OCI-LY1 (cell line): ENCODE measurements at regions not wholly inside any gene's neighbourhood (a gene's known extent, or its start where the extent isn't known, plus 50 kb on each side); places are given as distances from the start of the nearest gene placed in this dataset.
"Not testable (repeated sequence)": the region's sequence is repeated elsewhere in the genome, so short reads cannot be mapped to it uniquely, and the experiment has no call there.

ENCODE experiments used
- H2AFZ ChIP-seq: fragments of 200-600 bp; sonication (generic), shearing (Covaris generic); 2 replicates; pipeline ENCODE4 v1.6.0; 2014; ENCODE audit warnings: antibody characterized with exemption, mild to moderate bottlenecking, low read length
- H3F3A ChIP-seq: fragments of 200-600 bp; sonication (generic), shearing (Covaris generic); 2 replicates; pipeline ENCODE4 v1.6.0; 2014; ENCODE audit warnings: mild to moderate bottlenecking, antibody characterized with exemption, low read length, moderate library complexity; ENCODE audit not compliant: insufficient read depth
- H3K27ac ChIP-seq: fragments of 200-600 bp; sonication (generic); 2 replicates; pipeline ENCODE4 v1.5.1; 2014; ENCODE audit warnings: low read length, mixed run types, mild to moderate bottlenecking, low read depth; ENCODE audit not compliant: poor library complexity, severe bottlenecking
- H3K27me3 ChIP-seq: fragments of 200-600 bp; sonication (generic); 2 replicates; pipeline ENCODE4 v1.6.0; 2014; ENCODE audit warnings: antibody characterized with exemption, mild to moderate bottlenecking, low read length, moderate library complexity; ENCODE audit not compliant: insufficient read depth
- H3K36me3 ChIP-seq: fragments of 200-600 bp; sonication (generic); 2 replicates; pipeline ENCODE4 v1.6.1; 2014; ENCODE audit warnings: mild to moderate bottlenecking, antibody characterized with exemption, low read length, moderate library complexity, mixed read lengths; ENCODE audit not compliant: insufficient read depth
- H3K4me1 ChIP-seq: fragments of 200-600 bp; sonication (generic); 2 replicates; pipeline ENCODE4 v1.5.1; 2014; ENCODE audit warnings: mild to moderate bottlenecking, low read length, moderate library complexity; ENCODE audit not compliant: insufficient read depth, severe bottlenecking
- H3K4me2 ChIP-seq: fragments of 200-600 bp; sonication (generic), shearing (Covaris generic); 2 replicates; pipeline ENCODE4 v1.6.1; 2014; ENCODE audit warnings: low read length
- H3K4me3 ChIP-seq: fragments of 200-600 bp; sonication (generic); 2 replicates; pipeline ENCODE4 v1.5.1; 2014; ENCODE audit warnings: low read length, low read depth, mild to moderate bottlenecking, mixed read lengths; ENCODE audit not compliant: poor library complexity, severe bottlenecking
- H3K79me2 ChIP-seq: fragments of 200-600 bp; shearing (Covaris generic); 2 replicates; pipeline ENCODE4 v1.6.1; 2016; ENCODE audit warnings: mixed run types, low read length, mixed read lengths; ENCODE audit not compliant: insufficient read depth
- H3K9ac ChIP-seq: fragments of 200-600 bp; sonication (generic), shearing (Covaris generic); 2 replicates; pipeline ENCODE4 v1.6.1; 2014; ENCODE audit warnings: mild to moderate bottlenecking, low read length, mixed read lengths
- H3K9me2 ChIP-seq: fragments of 200-600 bp; sonication (generic), shearing (Covaris generic); 2 replicates; pipeline ENCODE4 v1.6.1; 2014; ENCODE audit warnings: low read depth, mild to moderate bottlenecking, low read length, mixed read lengths
- H3K9me3 ChIP-seq: fragments of 200-600 bp; shearing (Covaris generic); 2 replicates; pipeline ENCODE4 v1.6.1; 2014; ENCODE audit warnings: low read length, mixed read lengths
- H4K20me1 ChIP-seq: fragments of 200-600 bp; sonication (generic), shearing (Covaris generic); 2 replicates; pipeline ENCODE4 v1.6.0; 2016; ENCODE audit warnings: mild to moderate bottlenecking, low read length; ENCODE audit not compliant: insufficient read depth
- CTCF ChIP-seq: fragments of 200-600 bp; sonication (generic), shearing (Covaris generic); IDR thresholded peaks from 2 replicates; pipeline ENCODE4 v1.5.1; 2017; ENCODE audit warnings: mild to moderate bottlenecking, antibody characterized with exemption, low read length, moderate library complexity, mixed read lengths
- EZH2 ChIP-seq: fragments of 200-600 bp; sonication (generic), shearing (Covaris generic); IDR thresholded peaks from 2 replicates; pipeline ENCODE4 v1.8.0; 2017; ENCODE audit warnings: borderline replicate concordance, mixed run types, mild to moderate bottlenecking, antibody characterized with exemption, low read length, moderate library complexity, mixed read lengths

GRCh38 chr14:65991104-65991503 lies 495.1 kb upstream of the CCDC196 start:
- no peaks in the 10 kb centered on the region for H3K27me3 ChIP-seq
- H3K4me2 ChIP-seq, result no peak overlapping the region
- no peaks in the 10 kb centered on the region for H3K9me3 ChIP-seq
- no peak overlapping the region for H2AFZ ChIP-seq
- TF ChIP-seq CTCF, result no peak
- no peak for TF ChIP-seq EZH2
- no peaks in the 10 kb centered on the region for H3K4me1 ChIP-seq
- H4K20me1 ChIP-seq, result no peaks in the 10 kb centered on the region
- no peak overlapping the region for H3K27ac ChIP-seq
- H3K36me3 ChIP-seq, result no peaks in the 10 kb centered on the region
- no peak overlapping the region for H3K9ac ChIP-seq
- H3F3A ChIP-seq, result no peaks in the 10 kb centered on the region
- H3K79me2 ChIP-seq, result no peaks in the 10 kb centered on the region
- H3K9me2 ChIP-seq, result no peaks in the 10 kb centered on the region
- H3K4me3 ChIP-seq, result no peak overlapping the region

GRCh38 chr14:65991935-65992334 lies 494.2 kb upstream of the CCDC196 start:
- not testable (repeated sequence) for H3F3A ChIP-seq, H3K36me3 ChIP-seq, H3K4me1 ChIP-seq, H4K20me1 ChIP-seq, H3K9me2 ChIP-seq, H3K27ac ChIP-seq, H3K27me3 ChIP-seq, H3K79me2 ChIP-seq, H2AFZ ChIP-seq, H3K4me3 ChIP-seq, H3K9ac ChIP-seq, H3K9me3 ChIP-seq, H3K4me2 ChIP-seq

GRCh38 chr14:65993103-65993502 lies 493.1 kb upstream of the CCDC196 start:
- Histone ChIP-seq H3K4me1 (no peaks in the 10 kb centered on the region), H4K20me1 (no peaks in the 10 kb centered on the region), H3K36me3 (no peaks in the 10 kb centered on the region), H3K27ac (no peak overlapping the region), H3K27me3 (no peaks in the 10 kb centered on the region), H3K4me2 (no peak overlapping the region), H2AFZ (no peak overlapping the region), H3K79me2 (no peaks in the 10 kb centered on the region), H3K9ac (no peak overlapping the region), H3F3A (no peaks in the 10 kb centered on the region), H3K4me3 (no peak overlapping the region), H3K9me3 (no peaks in the 10 kb centered on the region), H3K9me2 (no peaks in the 10 kb centered on the region)
- TF ChIP-seq CTCF, result no peak
- no peak for TF ChIP-seq EZH2

GRCh38 chr14:65993996-65994395 lies 492.2 kb upstream of the CCDC196 start:
- H3K27ac ChIP-seq, result no peak overlapping the region
- no peaks in the 10 kb centered on the region for H3K9me3 ChIP-seq
- H3K4me2 ChIP-seq, result no peak overlapping the region
- H3K9ac ChIP-seq, result no peak overlapping the region
- H4K20me1 ChIP-seq, result no peaks in the 10 kb centered on the region
- H3K36me3 ChIP-seq, result no peaks in the 10 kb centered on the region
- H3F3A ChIP-seq, result no peaks in the 10 kb centered on the region
- H3K9me2 ChIP-seq, result no peaks in the 10 kb centered on the region
- no peaks in the 10 kb centered on the region for H3K4me1 ChIP-seq
- H3K27me3 ChIP-seq, result no peaks in the 10 kb centered on the region
- H3K79me2 ChIP-seq, result no peaks in the 10 kb centered on the region
- TF ChIP-seq EZH2 (no peak), CTCF (no peak)
- H2AFZ ChIP-seq, result no peak overlapping the region
- no peak overlapping the region for H3K4me3 ChIP-seq
